ENCODE measurements at regions not wholly inside any gene's neighbourhood (a gene's known extent, or its start where the extent isn't known, plus 50 kb on each side); places are given as distances from the start of the nearest gene placed in this dataset.
"Not testable (repeated sequence)": the region's sequence is repeated elsewhere in the genome, so short reads cannot be mapped to it uniquely, and the experiment has no call there.

DNA sequence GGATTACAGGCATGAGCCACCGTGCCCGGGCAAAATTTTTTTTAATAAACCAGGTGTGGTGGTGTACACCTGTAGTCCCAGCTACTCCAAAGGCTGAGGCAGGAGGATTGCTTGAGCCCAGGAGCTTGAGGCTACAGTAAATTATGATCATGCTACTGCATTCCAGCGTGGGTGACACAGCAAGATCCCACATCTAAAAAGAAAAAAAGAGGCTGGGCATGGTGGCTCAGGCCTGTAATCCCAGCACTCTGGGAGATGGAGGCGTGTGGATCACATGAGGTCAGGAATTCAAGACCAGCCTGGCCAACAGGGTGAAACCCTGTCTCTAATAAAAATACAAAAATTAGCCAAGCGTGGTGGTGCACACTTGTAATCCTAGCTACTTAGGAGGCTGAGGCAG lies 125.6 kb downstream of the ZNF281 start:
- TF ChIP-seq ZNF274 (IDR thresholded peaks at IDR 0.05; ENCODE audit: low read depth, low read length); SUZ12 (IDR thresholded peaks at IDR 0.05; ENCODE audit: extremely low read depth, insufficient read depth, insufficient read length); YY1 (IDR thresholded peaks at IDR 0.05; ENCODE audit: insufficient read depth, insufficient read length): not testable (repeated sequence)
